HG03095 (cell line): ENCODE measurements at regions not wholly inside any gene's neighbourhood (a gene's known extent, or its start where the extent isn't known, plus 50 kb on each side); places are given as distances from the start of the nearest gene placed in this dataset.
"Not testable (repeated sequence)": the region's sequence is repeated elsewhere in the genome, so short reads cannot be mapped to it uniquely, and the experiment has no call there.

Experiments
- ATAC-seq: cut with Tn5 transposase; IDR thresholded peaks from one replicate; pipeline ENCODE4 v1.9.1; 2021; ENCODE audit warnings: moderate library complexity; ENCODE audit not compliant: unreplicated experiment

- ATAC-seq, result no peak
Observed at GRCh38 chr2:16102976-16103380, 162.6 kb downstream of the MYCN start.

- no peak for ATAC-seq
Observed at GRCh38 chr2:16102358-16102975, 162.1 kb downstream of the MYCN start.

- ATAC-seq, result no peak
Observed at GRCh38 chr2:16101196-16101595, 160.8 kb downstream of the MYCN start.

GRCh38 chr2:16100006-16100405, 159.7 kb downstream of the MYCN start:
- no peak for ATAC-seq

GRCh38 chr2:16099326-16099725, 159.0 kb downstream of the MYCN start:
- no peak for ATAC-seq

GRCh38 chr2:16096962-16097361, 156.6 kb downstream of the MYCN start:
- no peak for ATAC-seq

GRCh38 chr2:16095483-16095882, 155.1 kb downstream of the MYCN start:
- not testable (repeated sequence) for ATAC-seq

- ATAC-seq, result no peak
Observed at GRCh38 chr2:16094811-16095210, 154.5 kb downstream of the MYCN start.

GRCh38 chr2:16093639-16094529, 153.5 kb downstream of the MYCN start:
- no peak for ATAC-seq

GRCh38 chr2:16092861-16093638, 152.7 kb downstream of the MYCN start:
- ATAC-seq, result no peak

GRCh38 chr2:16091576-16092282, 151.4 kb downstream of the MYCN start:
- ATAC-seq, result no peak

GRCh38 chr2:16090650-16091575, 150.6 kb downstream of the MYCN start:
- no peak for ATAC-seq

GRCh38 chr2:16089491-16089890, 149.1 kb downstream of the MYCN start:
- ATAC-seq, result not testable (repeated sequence)

GRCh38 chr2:16088802-16089112, 148.4 kb downstream of the MYCN start:
- ATAC-seq, result no peak

GRCh38 chr2:16088035-16088801, 147.9 kb downstream of the MYCN start:
- ATAC-seq, result no peak

GRCh38 chr2:16086136-16086535, 145.8 kb downstream of the MYCN start:
- not testable (repeated sequence) for ATAC-seq

- ATAC-seq, result no peak
Observed at GRCh38 chr2:16085073-16085472, 144.7 kb downstream of the MYCN start.

- ATAC-seq, result no peak
Observed at GRCh38 chr2:16084274-16084673, 143.9 kb downstream of the MYCN start.

- ATAC-seq, result no peak
Observed at GRCh38 chr2:16082276-16082675, 141.9 kb downstream of the MYCN start.
